WTC11 (cell line): ENCODE measurements at regions not wholly inside any gene's neighbourhood (a gene's known extent, or its start where the extent isn't known, plus 50 kb on each side); places are given as distances from the start of the nearest gene placed in this dataset.

Experiments used
- ATAC-seq: fragments of 200-7000 bp; cut with Tn5 transposase; 2 replicates; pipeline ENCODE4 v1.10.0; 2021; ENCODE audit warnings: mild to moderate bottlenecking, moderate library complexity
- CTCF ChIA-PET: fragments of 300-600 bp; sonication (Branson Sonifier 250); formaldehyde crosslinking; loops from one replicate; lab custom pipeline; 2021; ENCODE audit warnings: antibody characterized with exemption; lab: Charles Lee
- POLR2A ChIA-PET: fragments of 350-600 bp; sonication (Branson Sonifier 250); formaldehyde crosslinking; loops from one replicate; lab custom pipeline; 2021; ENCODE audit warnings: antibody characterized with exemption; lab: Charles Lee
- DNase-seq: peaks from one replicate; pipeline ENCODE4 v3.0.0; 2021; ENCODE audit warnings: low spot score
- H3K27ac Mint-ChIP-seq: 2 replicates; pipeline ENCODE4 v1.8.0; 2021; ENCODE audit warnings: mixed read lengths
- H3K27me3 Mint-ChIP-seq: 2 replicates; pipeline ENCODE4 v1.8.0; 2021; ENCODE audit warnings: low read depth, mild to moderate bottlenecking, moderate library complexity, mixed read lengths
- H3K36me3 Mint-ChIP-seq: 2 replicates; pipeline ENCODE4 v1.8.0; 2021; ENCODE audit warnings: mixed read lengths
- H3K4me1 Mint-ChIP-seq: 2 replicates; pipeline ENCODE4 v1.8.0; 2022; ENCODE audit warnings: mixed read lengths
- H3K4me3 Mint-ChIP-seq: 2 replicates; pipeline ENCODE4 v1.8.0; 2021; ENCODE audit warnings: mild to moderate bottlenecking, moderate library complexity, mixed read lengths
- H3K9me3 Mint-ChIP-seq: 2 replicates; pipeline ENCODE4 v1.8.0; 2021; ENCODE audit warnings: mixed read lengths
- CDX4 ChIP-seq: fragments of 250-450 bp; sonication (Bioruptor Pico); IDR thresholded peaks from 2 replicates; pipeline ENCODE4 v1.9.0; 2021; ENCODE audit warnings: moderate library complexity, mild to moderate bottlenecking, inconsistent platforms, borderline replicate concordance
- CREM ChIP-seq: sonication (generic); formaldehyde crosslinking; IDR thresholded peaks from 2 replicates; pipeline ENCODE4 v1.8.1; 2022; ENCODE audit warnings: mild to moderate bottlenecking, missing genetic modification reagents, moderate library complexity
- E2F1 ChIP-seq: sonication (generic); formaldehyde crosslinking; IDR thresholded peaks from 2 replicates; pipeline ENCODE4 v1.8.0; 2022; ENCODE audit warnings: mild to moderate bottlenecking, missing genetic modification reagents
- E2F4 ChIP-seq: sonication (generic); formaldehyde crosslinking; IDR thresholded peaks from 2 replicates; pipeline ENCODE4 v1.8.1; 2022; ENCODE audit warnings: low read depth, mild to moderate bottlenecking, moderate library complexity, missing genetic modification reagents, borderline replicate concordance
- EMX1 ChIP-seq: fragments of 250-450 bp; sonication (Bioruptor Pico); IDR thresholded peaks from 2 replicates; pipeline ENCODE4 v1.8.0; 2021; ENCODE audit warnings: mild to moderate bottlenecking
- GTF2I ChIP-seq: fragments of 250-450 bp; sonication (Bioruptor Pico); conservative IDR thresholded peaks from 2 replicates; pipeline ENCODE4 v1.4.0; 2021; ENCODE audit warnings: mild to moderate bottlenecking
- JUN ChIP-seq: sonication (generic); formaldehyde crosslinking; IDR thresholded peaks from 2 replicates; pipeline ENCODE4 v1.8.0; 2023; ENCODE audit warnings: mild to moderate bottlenecking, missing genetic modification reagents
- KAT7 ChIP-seq: sonication (generic); formaldehyde crosslinking; IDR thresholded peaks from 2 replicates; pipeline ENCODE4 v1.8.1; 2023; ENCODE audit warnings: missing genetic modification reagents, mild to moderate bottlenecking, borderline replicate concordance
- NFE2L1 ChIP-seq: sonication (generic); formaldehyde crosslinking; IDR thresholded peaks from 2 replicates; pipeline ENCODE4 v1.8.1; 2023; ENCODE audit warnings: missing genetic modification reagents
- NFYB ChIP-seq: sonication (generic); formaldehyde crosslinking; conservative IDR thresholded peaks from 2 replicates; pipeline ENCODE4 v1.8.0; 2022; ENCODE audit warnings: low read depth, missing genetic modification reagents
- OVOL2 ChIP-seq: fragments of 250-450 bp; sonication (Bioruptor Pico); IDR thresholded peaks from 2 replicates; pipeline ENCODE4 v1.9.0; 2021; ENCODE audit warnings: mild to moderate bottlenecking, borderline replicate concordance
- SMAD3 ChIP-seq: sonication (generic); formaldehyde crosslinking; IDR thresholded peaks from 2 replicates; pipeline ENCODE4 v1.8.0; 2022; ENCODE audit warnings: missing genetic modification reagents, mild to moderate bottlenecking, borderline replicate concordance
- SOX15 ChIP-seq: fragments of 250-450 bp; sonication (Bioruptor Pico); IDR thresholded peaks from 2 replicates; pipeline ENCODE4 v1.9.0; 2021; ENCODE audit warnings: mild to moderate bottlenecking
- STAT6 ChIP-seq: sonication (generic); formaldehyde crosslinking; conservative IDR thresholded peaks from 2 replicates; pipeline ENCODE4 v1.8.1; 2023; ENCODE audit warnings: mild to moderate bottlenecking, low read depth, missing genetic modification reagents, moderate library complexity
- TP53 ChIP-seq: sonication (generic); formaldehyde crosslinking; IDR thresholded peaks from 2 replicates; pipeline ENCODE4 v1.8.1; 2023; ENCODE audit warnings: mild to moderate bottlenecking, missing genetic modification reagents
- ZMAT4 ChIP-seq: fragments of 250-450 bp; sonication (Bioruptor Pico); IDR thresholded peaks from 2 replicates; pipeline ENCODE4 v1.9.0; 2021; ENCODE audit warnings: mild to moderate bottlenecking
- ZNF121 ChIP-seq: sonication (generic); formaldehyde crosslinking; IDR thresholded peaks from 2 replicates; pipeline ENCODE4 v1.8.0; 2023; ENCODE audit warnings: missing genetic modification reagents
- ZNF219 ChIP-seq: sonication (generic); formaldehyde crosslinking; IDR thresholded peaks from 2 replicates; pipeline ENCODE4 v1.8.0; 2023; ENCODE audit warnings: missing genetic modification reagents, mild to moderate bottlenecking, borderline replicate concordance
- ZNF263 ChIP-seq: sonication (generic); formaldehyde crosslinking; IDR thresholded peaks from 2 replicates; pipeline ENCODE4 v1.8.1; 2022; ENCODE audit warnings: low read depth, mild to moderate bottlenecking, moderate library complexity, missing genetic modification reagents
- ZNF317 ChIP-seq: sonication (generic); formaldehyde crosslinking; IDR thresholded peaks from 2 replicates; pipeline ENCODE4 v1.8.1; 2023; ENCODE audit warnings: low read depth, mild to moderate bottlenecking, moderate library complexity, missing genetic modification reagents, borderline replicate concordance

GRCh38 chr18:68177807-68178702 lies 536.9 kb downstream of the TMX3 start (continued):
- TF ChIP-seq E2F4 (CRISPR knock-in tag), result no peak

GRCh38 chr18:68176901-68177300 lies 538.0 kb downstream of the TMX3 start:
- H3K36me3 Mint-ChIP-seq, result no peaks in the 10 kb centered on the region
- H3K27ac Mint-ChIP-seq, result no peak overlapping the region
- H3K27me3 Mint-ChIP-seq, result no peaks in the 10 kb centered on the region
- ATAC-seq (no peak), DNase-seq (no peak)
- CTCF ChIA-PET, result no interaction called here
- H3K4me1 Mint-ChIP-seq, result peaks cover 13% of the 10 kb centered on the region
- no peak overlapping the region for H3K4me3 Mint-ChIP-seq
- no peaks in the 10 kb centered on the region for H3K9me3 Mint-ChIP-seq
- TF ChIP-seq CDX4 (no peak), SMAD3 (CRISPR knock-in tag) (no peak), KAT7 (no peak), OVOL2 (CRISPR knock-in tag) (no peak), GTF2I (CRISPR knock-in tag) (no peak), ZNF219 (no peak), ZNF263 (no peak), CREM (CRISPR knock-in tag) (no peak), ZNF317 (CRISPR knock-in tag) (no peak), EMX1 (CRISPR knock-in tag) (no peak), E2F4 (CRISPR knock-in tag) (no peak), SOX15 (CRISPR knock-in tag) (no peak), JUN (no peak), TP53 (CRISPR knock-in tag) (no peak), NFE2L1 (CRISPR knock-in tag) (no peak), STAT6 (CRISPR knock-in tag) (no peak)
- POLR2A ChIA-PET, result no interaction called here

- ChIA-PET CTCF (interaction anchor here (1.3 to 2.2 kb wide), 2 partner anchors 21 to 488 kb away, joined by 6 to 17 read pairs; no protein-coding TSS in a partner anchor), POLR2A (no interaction called here)
- Mint-ChIP-seq H3K4me3 (no peak overlapping the region; the same call in 1 of the 2 replicates), H3K27ac (no peak overlapping the region), H3K36me3 (no peaks in the 10 kb centered on the region), H3K9me3 (peaks cover 4% of the 10 kb centered on the region; the same call in 1 of the 2 replicates), H3K4me1 (0 out of 2 replicates have a peak, but pooled peaks cover 4% of the 10 kb centered on the region), H3K27me3 (no peaks in the 10 kb centered on the region)
- DNase-seq (peak; percentile 54), ATAC-seq (peak; percentile 96)
- TF ChIP-seq E2F1 (CRISPR knock-in tag) (no peak), JUN (no peak), ZMAT4 (CRISPR knock-in tag) (no peak), NFYB (CRISPR knock-in tag) (no peak), ZNF121 (CRISPR knock-in tag) (no peak)
These were observed 541.9 kb downstream of the TMX3 start for GRCh38 chr18:68172842-68173549.
